MM.1S (cell line): ENCODE measurements at regions not wholly inside any gene's neighbourhood (a gene's known extent, or its start where the extent isn't known, plus 50 kb on each side); places are given as distances from the start of the nearest gene placed in this dataset.

Experiments
- DNase-seq: peaks from one replicate; pipeline ENCODE4 v3.0.0-alpha.2; 2015
- H2AFZ ChIP-seq: fragments of 300-600 bp; sonication (generic); 2 replicates; pipeline ENCODE4 v1.6.0; 2016; ENCODE audit warnings: antibody characterized with exemption, low read length
- H3F3A ChIP-seq: fragments of 300-600 bp; sonication (generic); 2 replicates; pipeline ENCODE4 v1.6.1; 2016; ENCODE audit warnings: mild to moderate bottlenecking, antibody characterized with exemption, low read length, moderate library complexity, mixed read lengths; ENCODE audit not compliant: insufficient read depth
- H3K27ac ChIP-seq: fragments of 300-600 bp; sonication (generic); 2 replicates; pipeline ENCODE4 v1.5.1; 2016; ENCODE audit warnings: mild to moderate bottlenecking, low read length
- H3K27me3 ChIP-seq: fragments of 300-600 bp; sonication (generic); replicated peaks from 2 replicates; pipeline ENCODE4 v1.6.0; 2016; ENCODE audit warnings: low read length; ENCODE audit not compliant: insufficient read depth
- H3K36me3 ChIP-seq: fragments of 300-600 bp; sonication (generic); replicated peaks from 2 replicates; pipeline ENCODE4 v1.6.1; 2016; ENCODE audit warnings: mild to moderate bottlenecking, low read length, mixed read lengths; ENCODE audit not compliant: insufficient read depth
- H3K4me1 ChIP-seq: fragments of 300-600 bp; sonication (generic); 2 replicates; pipeline ENCODE4 v1.6.1; 2016; ENCODE audit warnings: low read length, mixed read lengths
- H3K4me2 ChIP-seq: fragments of 300-600 bp; sonication (generic); 2 replicates; pipeline ENCODE4 v1.6.0; 2016; ENCODE audit warnings: low read depth, low read length
- H3K4me3 ChIP-seq: fragments of 300-600 bp; sonication (generic); 2 replicates; pipeline ENCODE4 v1.5.1; 2016; ENCODE audit warnings: low read length, mixed read lengths
- H3K79me2 ChIP-seq: fragments of 300-600 bp; sonication (generic); 2 replicates; pipeline ENCODE4 v1.6.1; 2016; ENCODE audit warnings: mixed run types, low read length, mixed read lengths
- H3K9ac ChIP-seq: fragments of 300-600 bp; sonication (generic); 2 replicates; pipeline ENCODE4 v1.6.1; 2016; ENCODE audit warnings: low read length, mixed read lengths
- H3K9me2 ChIP-seq: fragments of 300-600 bp; sonication (generic); replicated peaks from 2 replicates; pipeline ENCODE4 v1.6.1; 2016; ENCODE audit warnings: mild to moderate bottlenecking, low read length, mixed read lengths; ENCODE audit not compliant: insufficient read depth
- H3K9me3 ChIP-seq: fragments of 300-600 bp; sonication (generic); replicated peaks from 2 replicates; pipeline ENCODE4 v1.6.1; 2016; ENCODE audit warnings: mild to moderate bottlenecking, low read length, mixed read lengths; ENCODE audit not compliant: insufficient read depth
- H4K20me1 ChIP-seq: fragments of 300-600 bp; sonication (generic); 2 replicates; pipeline ENCODE4 v1.6.1; 2016; ENCODE audit warnings: mild to moderate bottlenecking, low read length, moderate library complexity, mixed read lengths; ENCODE audit not compliant: insufficient read depth
- EZH2 ChIP-seq: fragments of 300-600 bp; sonication (generic); optimal IDR thresholded peaks from 2 replicates; pipeline ENCODE3; 2017; ENCODE audit warnings: low read depth, mild to moderate bottlenecking, antibody characterized with exemption, low read length, mixed read lengths
- EZH2phosphoT487 ChIP-seq: fragments of 300-600 bp; sonication (generic); IDR thresholded peaks from 2 replicates; pipeline ENCODE4 v1.6.1; 2018; ENCODE audit warnings: antibody characterized with exemption, low read length
- TF ChIP-seq, protein P1 (sequence below): fragments of 300-600 bp; sonication (generic); IDR thresholded peaks from 2 replicates; pipeline ENCODE4 v1.5.1; 2016; ENCODE audit warnings: antibody characterized with exemption, low read length, mixed read lengths

DNA sequence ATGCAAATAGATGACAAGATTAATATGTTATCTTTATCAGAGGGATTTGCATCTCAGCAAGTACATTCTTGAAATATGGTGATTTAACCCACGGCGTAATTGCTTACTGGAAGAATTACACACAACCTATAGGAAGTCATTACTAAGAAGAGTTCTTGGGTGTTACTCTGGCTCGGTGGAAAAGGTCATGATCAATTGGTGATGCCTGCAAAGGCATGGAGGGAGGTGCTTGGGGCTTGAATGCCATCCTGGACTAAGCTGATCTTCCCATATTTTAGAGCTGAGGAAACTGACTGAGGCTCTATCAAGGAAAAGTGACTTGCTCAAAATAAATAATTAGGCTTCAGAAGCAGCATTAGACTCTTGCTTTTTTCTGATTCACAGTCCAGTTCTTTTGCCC is 137.5 kb upstream of the JUN start:
- Histone ChIP-seq H3K4me1 (peaks cover 12% of the 10 kb centered on the region), H4K20me1 (no peaks in the 10 kb centered on the region), H3K4me3 (no peak overlapping the region), H3K4me2 (no peak overlapping the region), H3F3A (no peaks in the 10 kb centered on the region), H3K36me3 (no peaks in the 10 kb centered on the region), H3K9me2 (no peaks in the 10 kb centered on the region), H2AFZ (no peak overlapping the region), H3K79me2 (no peaks in the 10 kb centered on the region), H3K27me3 (no peaks in the 10 kb centered on the region), H3K27ac (no peak overlapping the region), H3K9me3 (no peaks in the 10 kb centered on the region), H3K9ac (no peak overlapping the region)
- DNase-seq, result no peak
- TF ChIP-seq, protein P1, sequence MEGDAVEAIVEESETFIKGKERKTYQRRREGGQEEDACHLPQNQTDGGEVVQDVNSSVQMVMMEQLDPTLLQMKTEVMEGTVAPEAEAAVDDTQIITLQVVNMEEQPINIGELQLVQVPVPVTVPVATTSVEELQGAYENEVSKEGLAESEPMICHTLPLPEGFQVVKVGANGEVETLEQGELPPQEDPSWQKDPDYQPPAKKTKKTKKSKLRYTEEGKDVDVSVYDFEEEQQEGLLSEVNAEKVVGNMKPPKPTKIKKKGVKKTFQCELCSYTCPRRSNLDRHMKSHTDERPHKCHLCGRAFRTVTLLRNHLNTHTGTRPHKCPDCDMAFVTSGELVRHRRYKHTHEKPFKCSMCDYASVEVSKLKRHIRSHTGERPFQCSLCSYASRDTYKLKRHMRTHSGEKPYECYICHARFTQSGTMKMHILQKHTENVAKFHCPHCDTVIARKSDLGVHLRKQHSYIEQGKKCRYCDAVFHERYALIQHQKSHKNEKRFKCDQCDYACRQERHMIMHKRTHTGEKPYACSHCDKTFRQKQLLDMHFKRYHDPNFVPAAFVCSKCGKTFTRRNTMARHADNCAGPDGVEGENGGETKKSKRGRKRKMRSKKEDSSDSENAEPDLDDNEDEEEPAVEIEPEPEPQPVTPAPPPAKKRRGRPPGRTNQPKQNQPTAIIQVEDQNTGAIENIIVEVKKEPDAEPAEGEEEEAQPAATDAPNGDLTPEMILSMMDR, result no peak
- no peak for TF ChIP-seq EZH2phosphoT487
- TF ChIP-seq EZH2, result no peak

DNA sequence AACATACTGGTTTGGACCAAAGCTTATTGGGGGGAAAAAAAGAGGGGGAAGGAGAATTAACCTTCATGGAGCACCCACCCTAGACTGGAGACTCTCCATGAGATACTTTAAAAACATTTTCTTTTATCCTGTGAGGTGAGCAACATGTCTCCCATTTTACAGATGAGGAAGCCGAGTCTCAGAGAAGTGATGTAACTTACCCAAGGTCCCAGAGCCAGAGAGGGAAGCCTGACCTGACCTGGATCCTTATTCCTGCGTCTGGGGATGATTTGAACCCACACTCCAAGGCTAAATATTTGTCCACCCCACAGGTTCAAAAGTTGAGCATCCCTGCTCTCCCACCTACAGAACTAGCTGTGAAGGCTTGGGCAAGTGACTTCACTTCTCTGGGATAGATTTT is 137.9 kb upstream of the JUN start:
- Histone ChIP-seq H3K27ac (peak overlapping the region; percentile 38; the same call in 1 of the 2 replicates), H3K27me3 (no peaks in the 10 kb centered on the region), H3K9me2 (no peaks in the 10 kb centered on the region), H3K4me1 (peaks cover 17% of the 10 kb centered on the region), H3K4me3 (no peak overlapping the region), H4K20me1 (no peaks in the 10 kb centered on the region), H3K79me2 (no peaks in the 10 kb centered on the region), H3K9ac (no peak overlapping the region), H3K4me2 (no peak overlapping the region), H3F3A (peaks cover 3% of the 10 kb centered on the region; the same call in 1 of the 2 replicates), H3K9me3 (no peaks in the 10 kb centered on the region), H3K36me3 (no peaks in the 10 kb centered on the region), H2AFZ (no peak overlapping the region)
- DNase-seq, result no peak
- TF ChIP-seq, protein P1, result no peak
- TF ChIP-seq EZH2, result no peak

DNA sequence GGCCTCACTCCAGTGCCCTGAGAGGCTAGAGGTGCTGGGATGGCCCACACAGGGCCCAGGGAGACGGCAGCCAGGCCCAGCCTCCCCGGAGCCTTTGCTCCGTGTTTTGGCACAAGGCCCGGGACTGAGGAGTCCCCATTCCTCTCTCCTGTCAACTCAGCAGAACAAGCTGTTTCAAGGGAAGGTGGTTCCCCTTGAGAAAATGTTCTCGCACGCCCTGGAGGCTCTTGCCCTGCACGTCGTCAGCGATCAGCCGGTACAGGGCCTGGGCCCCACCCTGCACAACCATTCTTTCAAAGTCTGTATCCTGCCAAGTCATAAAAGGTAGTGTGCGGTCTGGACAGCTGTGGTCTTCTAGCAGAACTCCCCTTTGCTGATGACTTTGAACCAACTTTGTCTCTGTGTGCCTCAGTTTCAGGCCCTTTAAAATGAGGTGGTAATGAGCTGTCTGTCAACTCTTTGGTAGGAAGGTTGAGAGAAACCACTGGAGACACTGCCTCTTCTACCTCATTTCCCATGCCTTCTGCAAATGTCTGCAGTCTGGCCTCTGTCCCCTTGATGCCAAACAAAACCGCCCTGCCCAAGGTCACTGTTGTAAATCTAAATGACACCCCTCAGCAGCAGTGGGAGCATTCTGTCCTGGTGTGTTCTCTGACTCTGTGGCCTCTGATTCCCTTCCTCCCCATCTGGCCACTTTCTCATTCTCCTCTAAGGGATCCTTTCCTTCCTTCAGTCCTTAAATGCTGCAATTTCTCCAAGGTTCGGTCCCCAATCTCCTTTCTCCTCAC is 138.6 kb upstream of the JUN start:
- peak overlapping the region; percentile 38; the same call in 1 of the 2 replicates for H3K27ac ChIP-seq
- no peak overlapping the region for H3K4me3 ChIP-seq
- no peaks in the 10 kb centered on the region for H3K36me3 ChIP-seq
- no peak overlapping the region for H3K9ac ChIP-seq
- TF ChIP-seq EZH2phosphoT487, result no peak
- TF ChIP-seq EZH2, result no peak
- TF ChIP-seq, protein P1, result no peak
- peaks cover 5% of the 10 kb centered on the region; the same call in 1 of the 2 replicates for H3F3A ChIP-seq
- no peaks in the 10 kb centered on the region for H3K27me3 ChIP-seq
- H2AFZ ChIP-seq, result no peak overlapping the region; the same call in 1 of the 2 replicates
- peaks cover 24% of the 10 kb centered on the region for H3K4me1 ChIP-seq
- no peaks in the 10 kb centered on the region for H3K9me3 ChIP-seq
- H3K9me2 ChIP-seq, result no peaks in the 10 kb centered on the region
- DNase-seq, result peak; percentile 70
- no peaks in the 10 kb centered on the region for H4K20me1 ChIP-seq
- peak overlapping the region; percentile 22; the same call in 1 of the 2 replicates for H3K4me2 ChIP-seq
- no peaks in the 10 kb centered on the region for H3K79me2 ChIP-seq
